ENCODE measurements at regions not wholly inside any gene's neighbourhood (a gene's known extent, or its start where the extent isn't known, plus 50 kb on each side); places are given as distances from the start of the nearest gene placed in this dataset.
"Not testable (repeated sequence)": the region's sequence is repeated elsewhere in the genome, so short reads cannot be mapped to it uniquely, and the experiment has no call there.

DNA sequence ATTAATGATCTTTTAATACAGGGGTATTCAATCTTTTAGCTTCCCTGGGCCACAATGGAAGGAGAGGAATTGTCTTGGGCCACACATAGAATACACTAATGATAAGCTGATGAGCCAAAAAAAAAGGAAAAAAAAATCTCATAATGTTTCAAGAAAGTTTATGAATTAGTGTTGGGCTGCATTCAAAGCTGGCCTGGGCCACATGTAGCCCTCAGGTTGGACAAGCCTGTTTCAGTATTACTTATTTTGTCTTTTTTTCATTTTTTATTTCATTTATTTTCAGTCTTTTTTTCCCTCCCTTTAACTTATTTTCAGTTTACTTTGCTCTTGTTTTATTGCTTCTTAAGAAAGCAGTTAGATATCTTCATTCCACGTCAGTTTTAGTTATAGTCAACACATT lies 2171.8 kb upstream of the DEFB115 start:
- Histone ChIP-seq H3K4me3 (no peak overlapping the region), H3K27ac (no peak overlapping the region), H3K36me3 (no peaks in the 10 kb centered on the region), H3K4me1 (no peaks in the 10 kb centered on the region), H3K9me3 (no peaks in the 10 kb centered on the region), H3K27me3 (no peaks in the 10 kb centered on the region)
- no peak for DNase-seq (ENCODE audit: low spot score)
- TF ChIP-seq CTCF (IDR thresholded peaks at IDR 0.05), result no peak

- H3K4me1 ChIP-seq; H3K4me3 ChIP-seq; H3K27me3 ChIP-seq; DNase-seq (ENCODE audit: low spot score); H3K36me3 ChIP-seq; H3K27ac ChIP-seq; H3K9me3 ChIP-seq: not testable (repeated sequence)
Observed at GRCh38 chr20:29086145-29086718, 2171.2 kb upstream of the DEFB115 start.

DNA sequence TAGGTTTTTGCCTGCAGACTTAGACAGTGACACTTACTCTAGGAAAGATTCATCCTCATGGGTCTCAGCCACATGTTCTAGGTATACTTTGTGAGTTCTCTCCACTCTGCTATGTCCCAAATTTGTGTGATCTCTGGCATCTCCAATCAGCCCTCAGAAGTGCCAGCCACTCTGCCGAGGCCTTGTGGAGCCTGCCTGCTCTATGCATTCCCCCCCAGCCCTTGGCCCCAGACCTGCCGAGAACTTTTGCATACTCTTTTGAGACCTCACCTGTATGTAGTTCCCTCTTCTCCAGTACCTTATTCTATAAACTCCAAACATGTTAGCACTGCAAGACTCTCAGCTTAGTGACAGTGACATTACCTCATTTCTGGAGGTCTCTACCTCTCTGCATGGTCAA lies 2170.5 kb upstream of the DEFB115 start:
- Histone ChIP-seq H3K27me3 (no peaks in the 10 kb centered on the region), H3K4me3 (no peak overlapping the region), H3K36me3 (no peaks in the 10 kb centered on the region), H3K9me3 (no peaks in the 10 kb centered on the region), H3K4me1 (no peaks in the 10 kb centered on the region), H3K27ac (no peak overlapping the region)
- DNase-seq (ENCODE audit: low spot score), result no peak
- no peak for TF ChIP-seq CTCF (IDR thresholded peaks at IDR 0.05)

DNA sequence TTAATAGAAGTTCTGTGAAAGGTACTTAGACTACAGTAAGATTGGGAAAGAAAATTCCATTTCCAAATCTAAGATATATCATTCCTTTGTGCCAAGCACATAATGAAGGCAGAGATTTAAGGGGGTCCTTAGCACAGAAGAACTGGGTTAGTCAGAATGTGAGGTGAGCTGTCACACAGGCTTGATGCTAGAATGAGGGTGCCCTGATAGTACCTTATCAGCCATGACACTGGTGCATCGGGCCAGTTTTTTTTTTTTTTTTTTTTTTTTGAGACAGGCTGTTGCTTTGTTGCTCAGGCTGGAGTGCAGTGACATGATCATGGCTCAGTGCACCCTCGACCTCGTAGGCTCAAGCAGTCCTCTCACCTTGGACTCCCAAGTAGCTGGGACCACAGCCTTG lies 2169.6 kb upstream of the DEFB115 start:
- not testable (repeated sequence) for H3K9me3 ChIP-seq; H3K4me1 ChIP-seq; DNase-seq (ENCODE audit: low spot score); H3K4me3 ChIP-seq; H3K27me3 ChIP-seq; H3K36me3 ChIP-seq; H3K27ac ChIP-seq

DNA sequence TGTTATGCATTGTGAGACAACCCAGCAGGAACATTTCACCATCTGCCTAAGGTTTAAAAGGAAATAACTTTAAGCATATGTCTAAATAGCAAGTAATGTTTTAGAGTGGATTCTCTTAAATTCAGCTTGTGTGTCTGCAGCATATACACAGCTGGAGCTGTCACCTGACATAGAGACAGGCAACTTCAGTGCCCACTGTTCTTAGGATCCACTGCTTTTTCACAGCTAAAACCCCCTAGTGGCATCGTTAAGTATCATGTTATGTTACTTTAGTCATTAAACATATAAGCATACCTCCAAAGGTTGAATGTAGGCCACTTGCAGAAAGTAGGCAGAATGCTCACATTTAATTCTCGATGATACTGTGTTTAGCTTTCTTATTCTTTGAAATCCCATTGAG lies 2169.0 kb upstream of the DEFB115 start:
- not testable (repeated sequence) for H3K4me1 ChIP-seq; DNase-seq (ENCODE audit: low spot score); H3K9me3 ChIP-seq; H3K36me3 ChIP-seq; H3K27ac ChIP-seq; H3K4me3 ChIP-seq; H3K27me3 ChIP-seq

GRCh38 chr20:29089409-29089808 lies 2168.1 kb upstream of the DEFB115 start:
- not testable (repeated sequence) for H3K36me3 ChIP-seq; DNase-seq (ENCODE audit: low spot score); H3K4me3 ChIP-seq; H3K4me1 ChIP-seq; H3K27ac ChIP-seq; H3K27me3 ChIP-seq; H3K9me3 ChIP-seq

- H3K4me3 ChIP-seq; H3K27me3 ChIP-seq; H3K4me1 ChIP-seq; H3K9me3 ChIP-seq; H3K36me3 ChIP-seq; DNase-seq (ENCODE audit: low spot score); H3K27ac ChIP-seq: not testable (repeated sequence)
Observed at GRCh38 chr20:29093958-29094357, 2163.5 kb upstream of the DEFB115 start.

GRCh38 chr20:29096695-29097094 lies 2160.8 kb upstream of the DEFB115 start:
- not testable (repeated sequence) for H3K9me3 ChIP-seq; H3K36me3 ChIP-seq; H3K27ac ChIP-seq; H3K27me3 ChIP-seq; DNase-seq (ENCODE audit: low spot score); H3K4me1 ChIP-seq; H3K4me3 ChIP-seq

GRCh38 chr20:29107884-29108283 lies 2149.6 kb upstream of the DEFB115 start:
- H3K27me3 ChIP-seq; DNase-seq (ENCODE audit: low spot score); H3K27ac ChIP-seq; H3K9me3 ChIP-seq; H3K4me1 ChIP-seq; H3K36me3 ChIP-seq; H3K4me3 ChIP-seq: not testable (repeated sequence)

DNA sequence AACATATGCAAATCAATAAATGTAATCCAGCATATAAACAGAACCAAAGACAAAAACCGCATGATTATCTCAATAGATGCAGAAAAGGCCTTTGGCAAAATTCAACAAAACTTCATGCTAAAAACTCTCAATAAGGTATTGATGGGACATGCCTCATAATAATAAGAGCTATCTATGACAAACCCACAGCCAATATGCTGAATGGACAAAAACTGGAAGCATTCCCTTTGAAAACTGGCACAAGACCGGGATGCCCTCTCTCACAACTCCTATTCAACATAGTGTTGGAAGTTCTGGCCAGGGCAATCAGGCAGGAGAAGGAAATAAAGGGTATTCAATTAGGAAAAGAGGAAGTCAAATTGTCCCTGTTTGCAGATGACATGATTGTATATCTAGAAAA lies 2148.1 kb upstream of the DEFB115 start:
- not testable (repeated sequence) for H3K27me3 ChIP-seq; DNase-seq (ENCODE audit: low spot score); H3K27ac ChIP-seq

GRCh38 chr20:29115097-29115496 lies 2142.4 kb upstream of the DEFB115 start:
- not testable (repeated sequence) for H3K27me3 ChIP-seq; H3K36me3 ChIP-seq; H3K4me1 ChIP-seq; H3K4me3 ChIP-seq; DNase-seq (ENCODE audit: low spot score); H3K27ac ChIP-seq; H3K9me3 ChIP-seq

More for the DNA sequence above, 2148.1 kb upstream of the DEFB115 start:
- H3K4me1 ChIP-seq, H3K9me3 ChIP-seq, H3K4me3 ChIP-seq, H3K36me3 ChIP-seq: not testable (repeated sequence)
